Hepatocyte (in vitro differentiated cells): ENCODE measurements at regions not wholly inside any gene's neighbourhood (a gene's known extent, or its start where the extent isn't known, plus 50 kb on each side); places are given as distances from the start of the nearest gene placed in this dataset.

Experiments used
- DNase-seq: peaks from one replicate; pipeline ENCODE4 v3.0.0-alpha.2; 2016; ENCODE audit warnings: low spot score
- H2AFZ ChIP-seq: fragments of 200-600 bp; sonication (generic); 2 replicates; pipeline ENCODE4 v1.6.0; 2016; ENCODE audit warnings: antibody characterized with exemption, mild to moderate bottlenecking
- H3K27ac ChIP-seq: fragments of 200-600 bp; sonication (generic); 2 replicates; pipeline ENCODE4 v1.5.1; 2016; ENCODE audit warnings: mild to moderate bottlenecking
- H3K27me3 ChIP-seq: fragments of 200-600 bp; sonication (generic); 2 replicates; pipeline ENCODE4 v1.6.1; 2016
- H3K36me3 ChIP-seq: fragments of 200-600 bp; sonication (generic); replicated peaks from 2 replicates; pipeline ENCODE4 v1.5.1; 2016; ENCODE audit warnings: low read depth; ENCODE audit not compliant: insufficient read depth
- H3K4me1 ChIP-seq: fragments of 200-600 bp; sonication (generic); 2 replicates; pipeline ENCODE4 v1.5.1; 2016; ENCODE audit warnings: mild to moderate bottlenecking, moderate library complexity; ENCODE audit not compliant: insufficient read depth
- H3K4me2 ChIP-seq: fragments of 200-600 bp; sonication (generic); 2 replicates; pipeline ENCODE4 v1.6.0; 2016
- H3K4me3 ChIP-seq: fragments of 200-600 bp; sonication (generic); 2 replicates; pipeline ENCODE4 v1.5.1; 2016; ENCODE audit warnings: mild to moderate bottlenecking
- H3K79me2 ChIP-seq: fragments of 200-600 bp; sonication (generic); 2 replicates; pipeline ENCODE4 v1.6.0; 2017; ENCODE audit warnings: mild to moderate bottlenecking
- H3K9me2 ChIP-seq: fragments of 200-600 bp; sonication (generic); replicated peaks from 2 replicates; pipeline ENCODE4 v1.6.0; 2017; ENCODE audit warnings: mild to moderate bottlenecking; ENCODE audit not compliant: insufficient read depth
- H3K9me3 ChIP-seq: fragments of 200-600 bp; sonication (generic); 2 replicates; pipeline ENCODE4 v1.5.1; 2016; ENCODE audit warnings: low read depth, mild to moderate bottlenecking
- H4K20me1 ChIP-seq: fragments of 200-600 bp; sonication (generic); 2 replicates; pipeline ENCODE4 v1.6.0; 2016; ENCODE audit warnings: mild to moderate bottlenecking; ENCODE audit not compliant: insufficient read depth, poor library complexity, severe bottlenecking
- CTCF ChIP-seq: fragments of 200-600 bp; sonication (generic); IDR thresholded peaks from 2 replicates; pipeline ENCODE4 v1.5.1; 2016; ENCODE audit warnings: antibody characterized with exemption, mild to moderate bottlenecking; ENCODE audit not compliant: poor library complexity
- EZH2 ChIP-seq: fragments of 200-600 bp; sonication (generic); IDR thresholded peaks from 2 replicates; pipeline ENCODE4 v1.6.1; 2016; ENCODE audit warnings: antibody characterized with exemption, mild to moderate bottlenecking, borderline replicate concordance
- EZH2phosphoT487 ChIP-seq: fragments of 200-600 bp; sonication (generic); IDR thresholded peaks from one replicate; pipeline ENCODE4 v1.6.1; 2018; ENCODE audit warnings: antibody characterized with exemption, mild to moderate bottlenecking, low read depth, moderate library complexity; ENCODE audit not compliant: unreplicated experiment, severe bottlenecking
- WGBS: methylation state at CpG from one replicate; pipeline ENCODE4 v1.1.6; 2016; ENCODE audit warnings: low lambda C conversion rate; ENCODE audit errors: missing lambda C conversion rate; 5-methylcytosine and 5-hydroxymethylcytosine counted together

- DNase-seq, result no peak
- no peaks in the 10 kb centered on the region for H3K9me2 ChIP-seq
- no peaks in the 10 kb centered on the region for H3K27me3 ChIP-seq
- no peak overlapping the region for H3K27ac ChIP-seq
- H3K4me2 ChIP-seq, result no peak overlapping the region
- WGBS, result 72% methylated on average over 6 of the region's 6 CpGs
- no peaks in the 10 kb centered on the region for H3K36me3 ChIP-seq
- TF ChIP-seq CTCF (no peak), EZH2phosphoT487 (no peak), EZH2 (no peak)
- H3K4me3 ChIP-seq, result no peak overlapping the region
- no peaks in the 10 kb centered on the region for H3K79me2 ChIP-seq
- no peaks in the 10 kb centered on the region for H4K20me1 ChIP-seq
- no peaks in the 10 kb centered on the region for H3K4me1 ChIP-seq
- H2AFZ ChIP-seq, result no peak overlapping the region
- H3K9me3 ChIP-seq, result no peaks in the 10 kb centered on the region
These were observed 1107.0 kb upstream of the SEMA6A start for GRCh38 chr5:117681431-117682254.

- 100% methylated on average over 1 of the region's 1 CpG for WGBS
- H3K4me1 ChIP-seq, result no peaks in the 10 kb centered on the region
These were observed 1105.8 kb upstream of the SEMA6A start for GRCh38 chr5:117680426-117680825.

GRCh38 chr5:117679046-117679445, 1104.4 kb upstream of the SEMA6A start:
- Histone ChIP-seq H3K9me3 (no peaks in the 10 kb centered on the region), H4K20me1 (no peaks in the 10 kb centered on the region), H2AFZ (no peak overlapping the region), H3K27ac (no peak overlapping the region), H3K4me3 (no peak overlapping the region), H3K79me2 (no peaks in the 10 kb centered on the region), H3K27me3 (no peaks in the 10 kb centered on the region), H3K4me2 (no peak overlapping the region), H3K9me2 (no peaks in the 10 kb centered on the region), H3K4me1 (no peaks in the 10 kb centered on the region), H3K36me3 (no peaks in the 10 kb centered on the region)
- DNase-seq, result no peak
- TF ChIP-seq EZH2, result no peak
- no peak for TF ChIP-seq EZH2phosphoT487
- TF ChIP-seq CTCF, result no peak
- 94% methylated on average over 4 of the region's 4 CpGs for WGBS

More at GRCh38 chr5:117680426-117680825, 1105.8 kb upstream of the SEMA6A start:
- Histone ChIP-seq H3K27ac (no peak overlapping the region), H3K27me3 (no peaks in the 10 kb centered on the region), H2AFZ (no peak overlapping the region), H3K79me2 (no peaks in the 10 kb centered on the region), H4K20me1 (no peaks in the 10 kb centered on the region), H3K4me2 (no peak overlapping the region), H3K36me3 (no peaks in the 10 kb centered on the region), H3K9me3 (no peaks in the 10 kb centered on the region), H3K9me2 (no peaks in the 10 kb centered on the region), H3K4me3 (no peak overlapping the region)
- no peak for TF ChIP-seq EZH2
- no peak for TF ChIP-seq EZH2phosphoT487
- no peak for TF ChIP-seq CTCF
- no peak for DNase-seq

GRCh38 chr5:117675646-117676045, 1101.0 kb upstream of the SEMA6A start:
- 77% methylated on average over 4 of the region's 4 CpGs for WGBS
- H3K27me3 ChIP-seq, result no peaks in the 10 kb centered on the region

More at GRCh38 chr5:117675646-117676045, 1101.0 kb upstream of the SEMA6A start:
- H3K9me2 ChIP-seq, result no peaks in the 10 kb centered on the region
- H3K9me3 ChIP-seq, result peaks cover 3% of the 10 kb centered on the region
- H2AFZ ChIP-seq, result no peak overlapping the region
- H3K36me3 ChIP-seq, result no peaks in the 10 kb centered on the region
- no peak overlapping the region for H3K27ac ChIP-seq
- no peak for DNase-seq
- no peak overlapping the region for H3K4me3 ChIP-seq
- H4K20me1 ChIP-seq, result no peaks in the 10 kb centered on the region
- TF ChIP-seq EZH2 (no peak), EZH2phosphoT487 (no peak), CTCF (no peak)
- no peaks in the 10 kb centered on the region for H3K79me2 ChIP-seq
- H3K4me2 ChIP-seq, result no peak overlapping the region
- H3K4me1 ChIP-seq, result no peaks in the 10 kb centered on the region
